Skin epidermis (tissue), 12 donors: ENCODE measurements at regions not wholly inside any gene's neighbourhood (a gene's known extent, or its start where the extent isn't known, plus 50 kb on each side); places are given as distances from the start of the nearest gene placed in this dataset.

Source experiments
- H3K27ac ChIP-seq, 21 experiments: fragments of 200-600 bp; sonication (generic) in 11 of 21; one replicate each; pipeline ENCODE4 v1.5.0; 2020; ENCODE audit warnings: mild to moderate bottlenecking in 3 of 21, inconsistent platforms in 2 of 21, moderate library complexity in 2 of 21
- H3K4me3 ChIP-seq, 7 experiments: fragments of 200-600 bp; sonication (generic) in 2 of 7; one replicate each; pipeline ENCODE4 v1.5.0; 2020; ENCODE audit warnings: inconsistent platforms in 2 of 7, mild to moderate bottlenecking in 2 of 7, moderate library complexity in 1 of 7

DNA sequence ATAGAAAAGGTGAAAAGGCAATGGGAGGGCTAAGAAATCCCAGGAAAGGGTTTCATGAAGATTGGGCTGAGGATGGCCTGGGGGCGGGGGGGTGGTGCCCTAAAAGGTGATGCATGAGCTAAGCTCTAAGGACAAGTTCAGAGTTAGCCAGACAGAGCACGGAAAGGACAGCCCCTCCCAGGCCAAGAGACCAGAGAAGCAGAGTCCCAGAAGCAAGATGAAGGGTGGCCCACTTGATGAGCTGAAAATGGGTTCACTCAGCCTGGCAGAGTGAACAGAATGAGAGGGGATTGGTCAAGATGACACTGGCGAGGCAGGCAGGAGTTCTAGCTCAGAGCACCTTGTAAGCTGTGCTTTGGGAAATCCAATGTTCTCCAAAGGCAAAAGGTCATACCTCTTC, 89.4 kb upstream of the GPR26 start:
- H3K27ac ChIP-seq = no peak overlapping the region
- no peak overlapping the region for H3K4me3 ChIP-seq

DNA sequence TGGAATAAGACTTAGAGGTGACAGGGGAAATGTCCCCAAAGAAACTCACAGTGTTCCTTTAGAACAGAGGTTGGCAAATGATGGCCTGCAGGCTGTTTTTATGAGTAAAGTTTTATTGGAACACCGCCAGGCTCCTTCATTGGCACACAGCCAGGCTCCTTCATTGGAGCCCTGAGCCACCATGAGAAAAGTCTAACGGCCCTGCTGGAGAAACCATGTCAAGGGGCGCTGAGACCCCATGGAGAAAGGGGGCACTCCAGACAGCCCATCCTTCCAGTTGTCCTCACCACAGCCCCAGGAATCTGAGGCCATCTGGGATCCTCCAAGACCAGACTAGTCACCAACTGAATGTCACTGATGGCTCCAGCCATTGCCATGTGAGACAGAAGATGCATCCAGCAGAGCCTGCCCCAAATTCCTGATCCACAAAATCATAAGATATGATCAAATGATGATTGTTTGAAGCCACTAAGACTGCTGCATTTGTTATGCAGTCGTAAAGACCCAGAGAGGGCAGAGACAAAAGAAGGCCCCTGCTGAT, 88.2 kb upstream of the GPR26 start:
- Histone ChIP-seq H3K27ac (no peak overlapping the region), H3K4me3 (no peak overlapping the region)

DNA sequence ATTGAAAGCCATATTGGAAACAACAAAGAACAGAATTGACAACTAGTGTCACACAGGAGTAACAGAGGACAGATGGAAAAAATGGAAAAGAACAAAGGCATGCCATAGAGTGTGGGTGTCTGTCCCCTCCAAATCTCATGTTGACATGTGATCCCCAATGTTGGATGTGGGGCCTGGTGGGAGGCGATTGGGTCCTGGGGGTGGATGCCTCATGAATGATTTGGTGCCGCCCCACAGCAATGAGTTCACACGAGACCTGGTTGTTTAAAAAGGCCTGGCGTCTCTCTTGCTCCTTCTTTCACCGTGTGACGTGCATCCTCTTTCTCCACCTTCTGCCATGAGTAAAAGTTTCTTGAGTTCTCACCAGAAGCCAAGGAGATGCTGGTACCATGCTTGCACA, 87.4 kb upstream of the GPR26 start:
- Histone ChIP-seq H3K4me3 (no peak overlapping the region), H3K27ac (no peak overlapping the region)

DNA sequence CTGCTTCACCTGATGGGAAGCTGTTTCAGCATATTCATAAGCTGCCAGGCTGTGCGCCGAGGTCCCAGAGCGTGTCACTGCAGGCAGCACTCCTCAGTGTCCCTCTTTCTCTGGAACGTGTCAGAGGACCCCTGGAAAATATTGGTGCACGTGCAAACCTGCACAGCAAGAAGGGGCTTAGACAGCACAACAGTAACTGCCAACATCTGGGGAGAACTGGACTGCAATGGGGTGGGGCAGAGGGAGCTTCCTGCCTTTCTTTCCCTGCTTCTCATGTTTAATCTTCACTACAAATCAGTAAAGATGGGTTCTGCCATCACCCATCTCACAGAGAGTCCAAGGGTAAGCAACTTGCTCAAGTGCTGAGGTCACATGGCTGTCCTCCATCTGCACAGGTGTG, 86.5 kb upstream of the GPR26 start:
- no peak overlapping the region for H3K27ac ChIP-seq
- H3K4me3 ChIP-seq = no peak overlapping the region

DNA sequence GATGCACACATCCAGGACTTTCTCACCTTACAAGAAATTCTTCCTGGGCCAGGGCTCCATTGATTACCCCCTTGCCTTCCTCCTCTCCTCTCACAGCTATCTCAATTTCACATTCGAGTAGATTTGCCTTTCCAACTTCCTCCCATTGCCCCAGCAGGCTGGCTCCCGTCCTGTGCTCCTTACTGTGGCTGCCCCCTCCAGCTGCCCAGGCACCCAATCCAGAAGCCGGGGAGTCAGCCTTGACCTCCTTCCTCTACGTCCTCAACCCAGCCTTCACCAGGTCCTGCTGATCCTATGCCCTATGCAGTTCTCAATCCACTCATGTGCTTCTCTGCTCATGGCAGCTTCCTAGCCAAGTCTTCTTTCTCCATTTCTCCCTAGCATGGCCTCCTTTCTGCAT, 85.7 kb upstream of the GPR26 start:
- H3K27ac ChIP-seq = no peak overlapping the region
- H3K4me3 ChIP-seq = no peak overlapping the region

DNA sequence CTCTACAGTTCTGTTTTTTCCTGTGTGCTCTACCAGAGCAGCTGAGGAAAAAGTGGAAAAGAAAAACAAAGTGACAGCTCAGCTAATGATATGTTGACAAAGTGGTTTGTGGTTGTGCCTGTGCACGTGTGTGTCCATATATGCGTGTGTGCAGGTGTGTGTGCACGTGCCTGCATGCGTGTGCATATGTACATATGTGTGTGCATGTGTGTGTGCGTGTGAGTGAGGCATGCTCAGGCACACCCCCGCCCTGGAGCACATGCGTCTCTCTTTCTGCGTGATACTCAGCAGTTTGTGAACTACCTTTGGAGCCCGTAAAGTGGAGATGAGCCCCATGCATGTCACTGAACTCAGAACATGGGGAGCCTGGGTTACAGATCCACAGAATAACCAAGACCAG, 84.5 kb upstream of the GPR26 start:
- no peak overlapping the region for H3K4me3 ChIP-seq

DNA sequence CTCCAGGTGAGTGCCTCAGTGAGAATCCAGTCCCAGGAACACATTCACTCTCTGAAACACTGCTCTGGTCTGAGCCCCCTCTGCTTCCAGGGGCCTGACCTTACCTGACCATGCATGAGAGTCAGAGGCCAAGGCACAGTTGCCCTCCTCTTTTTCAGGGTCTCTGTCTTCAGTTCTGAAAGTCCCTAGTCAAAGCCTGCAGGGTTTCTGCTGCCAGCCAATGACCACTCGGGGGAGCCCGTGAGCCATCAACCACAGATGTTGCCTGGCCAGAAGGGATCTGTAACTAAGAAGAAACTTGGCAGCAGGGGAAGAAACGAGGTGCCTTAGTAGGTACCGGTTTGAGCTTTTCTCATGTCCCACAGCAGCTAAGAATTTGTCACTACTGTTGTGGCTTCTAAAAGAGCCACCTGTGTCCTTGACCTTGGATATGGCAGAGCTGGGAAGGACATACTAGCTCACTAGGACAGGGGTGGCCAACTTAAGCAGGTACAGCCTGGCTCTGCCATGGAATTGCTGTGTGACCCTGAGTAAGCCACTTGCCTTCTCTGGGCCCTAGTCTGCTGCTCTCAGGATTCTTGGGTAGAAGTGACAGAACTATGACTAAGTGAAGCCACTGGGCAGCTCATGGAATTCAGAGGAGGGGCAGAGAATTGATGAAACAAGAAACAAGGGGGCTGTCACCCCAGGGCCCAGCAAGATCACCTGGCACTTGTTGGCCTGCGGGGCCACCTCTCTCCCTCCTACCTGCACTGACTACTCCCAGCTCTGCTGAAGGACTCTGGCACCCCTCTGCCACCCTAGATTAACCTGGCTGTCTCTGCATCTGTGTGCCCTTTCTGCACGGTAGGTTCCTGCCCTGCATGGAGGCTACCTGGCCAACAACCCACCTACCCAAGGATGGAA, 83.8 kb upstream of the GPR26 start:
- H3K27ac ChIP-seq = no peak overlapping the region
- no peak overlapping the region for H3K4me3 ChIP-seq

More for the DNA sequence above, 84.5 kb upstream of the GPR26 start:
- no peak overlapping the region for H3K27ac ChIP-seq

DNA sequence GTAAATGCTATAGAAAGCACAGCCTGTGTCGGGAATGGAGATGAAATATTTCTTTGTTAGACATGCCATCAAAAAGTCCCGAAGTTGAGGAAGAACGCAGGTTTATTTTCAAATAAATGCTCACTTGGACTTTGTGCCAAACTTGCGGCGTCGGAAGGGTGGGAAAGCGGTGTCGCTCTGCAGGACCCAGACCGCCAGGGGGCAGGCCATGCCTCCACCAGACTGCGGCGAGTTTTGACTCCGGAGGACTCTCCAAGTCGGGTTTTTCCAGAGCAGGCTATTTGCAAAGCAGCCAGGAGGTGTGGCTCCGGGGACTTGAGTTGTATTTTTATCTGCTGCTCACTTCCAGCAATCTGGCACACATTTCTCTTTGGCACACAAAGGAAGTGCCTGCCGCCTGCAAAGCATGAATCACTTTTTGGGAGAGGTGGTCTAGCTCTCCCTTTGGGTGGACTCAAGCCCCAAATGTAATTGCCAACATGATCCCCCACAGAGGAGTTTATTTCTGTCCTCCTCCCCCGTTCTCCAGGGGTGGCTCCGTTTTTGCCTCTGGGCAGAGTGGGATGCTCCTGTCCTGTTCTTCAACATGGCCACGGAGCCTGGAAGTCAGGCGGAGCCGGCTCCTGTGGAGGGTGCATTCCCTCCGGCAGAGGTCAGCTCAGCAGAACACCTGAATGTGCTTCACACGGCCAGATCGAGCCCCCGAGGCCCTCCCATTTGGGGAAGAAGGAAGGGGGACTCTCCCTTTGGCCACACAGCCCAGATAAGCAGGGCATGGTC, 82.3 kb upstream of the GPR26 start:
- Histone ChIP-seq H3K4me3 (no peak overlapping the region), H3K27ac (no peak overlapping the region)

DNA sequence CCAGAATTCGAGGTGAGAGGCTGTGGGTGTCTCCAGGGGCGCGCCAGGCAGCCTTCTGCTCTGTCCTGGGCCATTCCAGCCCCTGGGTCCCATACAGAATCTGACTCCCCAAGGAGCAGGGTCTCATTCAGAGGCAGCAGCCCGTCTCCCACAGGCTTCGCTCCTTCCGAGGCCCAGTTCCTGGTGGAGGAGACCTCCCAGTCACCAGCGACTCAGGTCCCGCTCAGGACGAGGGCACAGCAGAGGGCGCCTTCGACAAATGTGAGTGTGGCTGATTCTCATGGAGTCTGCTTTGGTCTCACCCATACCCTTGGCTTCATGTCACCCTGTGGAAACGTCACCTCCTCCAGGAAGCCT, 81.8 kb upstream of the GPR26 start:
- no peak overlapping the region for H3K4me3 ChIP-seq

DNA sequence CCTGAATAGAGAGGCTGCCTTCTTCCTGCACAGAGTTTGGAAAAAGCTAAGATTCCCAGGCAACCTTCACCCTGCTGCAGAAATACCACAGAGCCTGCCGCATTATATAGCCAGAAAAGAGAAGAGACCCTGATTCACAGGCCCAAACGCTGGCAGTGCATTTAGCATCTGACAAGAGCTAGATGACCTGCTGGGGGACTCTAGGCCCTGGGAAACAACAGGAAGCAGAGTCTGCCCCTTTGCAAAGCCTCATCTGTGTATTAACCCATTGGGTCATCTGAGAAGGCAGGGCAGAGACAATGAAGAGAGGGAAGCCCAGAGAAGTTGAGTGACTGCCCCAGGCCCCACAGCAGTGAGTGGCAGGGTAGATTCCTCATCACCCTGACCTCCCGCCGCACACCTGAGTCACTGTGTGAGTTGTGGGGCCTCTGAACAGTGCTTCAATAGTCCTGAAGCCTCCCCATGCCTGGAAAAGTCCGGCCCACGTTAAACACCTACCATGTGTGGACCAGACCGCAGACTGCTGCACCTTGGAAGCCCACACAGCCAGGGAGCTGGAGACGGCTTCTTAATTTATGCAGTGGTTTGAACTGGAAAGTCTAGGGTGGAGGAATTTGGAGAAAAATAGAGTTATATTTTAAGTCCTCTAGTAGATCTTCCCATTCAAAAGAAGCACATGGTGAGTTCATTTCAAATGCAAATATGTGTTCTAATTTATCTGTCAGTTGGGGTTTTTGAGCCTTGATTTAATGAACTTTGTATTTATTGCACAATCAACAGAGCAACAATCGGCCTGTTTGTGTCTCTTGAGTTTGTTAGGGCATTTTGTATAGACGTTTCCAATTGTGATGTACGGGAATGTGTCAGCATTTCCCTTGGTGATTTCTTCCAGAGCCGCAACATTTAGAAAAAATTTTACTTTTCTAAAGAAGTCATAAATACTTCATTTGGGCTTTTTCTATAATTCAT, 80.4 kb upstream of the GPR26 start:
- Histone ChIP-seq H3K27ac (no peak overlapping the region), H3K4me3 (no peak overlapping the region)

More for the DNA sequence above, 81.8 kb upstream of the GPR26 start:
- H3K27ac ChIP-seq = no peak overlapping the region

DNA sequence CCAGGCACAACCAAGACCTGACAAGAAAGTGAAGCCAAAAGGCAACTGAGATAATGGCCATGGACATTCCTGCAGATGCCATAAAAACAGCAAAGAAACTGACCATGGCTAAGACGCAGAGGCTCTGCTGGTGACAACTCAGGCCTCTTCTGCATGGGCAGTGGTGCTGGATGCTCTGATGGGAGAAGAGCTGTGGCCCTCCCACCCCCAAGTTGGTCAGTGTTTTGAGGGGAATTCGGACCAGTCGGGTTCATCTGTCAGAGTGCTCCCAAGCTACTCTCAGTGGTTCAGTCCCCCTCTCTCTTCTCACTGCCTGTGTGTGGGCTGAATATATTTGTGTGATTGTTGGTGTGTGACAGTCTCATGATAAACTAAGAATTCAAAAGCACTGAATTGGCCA, 79.0 kb upstream of the GPR26 start:
- H3K4me3 ChIP-seq = no peak overlapping the region

DNA sequence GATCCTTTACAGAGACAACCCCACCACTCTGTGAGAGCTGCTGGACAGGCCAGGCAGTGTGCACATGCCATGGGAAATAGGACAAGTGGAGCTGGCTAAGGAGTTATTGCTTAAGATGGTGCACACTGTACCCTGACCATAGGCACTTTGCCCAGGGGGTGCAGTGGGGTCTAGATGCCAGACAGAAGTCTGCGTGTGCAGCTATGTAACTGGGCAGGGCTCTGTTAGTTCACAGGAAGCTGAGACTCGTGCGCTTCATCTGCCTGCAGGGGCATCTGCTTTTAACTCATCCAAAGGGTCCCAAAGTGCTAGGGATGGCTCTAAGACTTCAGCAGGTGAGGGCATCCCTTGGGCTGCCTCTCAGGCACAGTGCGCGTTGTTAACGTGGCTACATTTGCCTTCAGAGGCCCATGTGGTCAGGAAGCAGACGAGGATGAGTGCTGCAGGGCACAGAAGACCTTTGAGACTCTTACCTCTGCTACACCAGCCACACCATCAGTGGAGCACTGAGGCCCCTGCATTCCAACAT, 77.7 kb upstream of the GPR26 start:
- H3K27ac ChIP-seq = no peak overlapping the region
- H3K4me3 ChIP-seq = no peak overlapping the region

More for the DNA sequence above, 79.0 kb upstream of the GPR26 start:
- no peak overlapping the region for H3K27ac ChIP-seq

DNA sequence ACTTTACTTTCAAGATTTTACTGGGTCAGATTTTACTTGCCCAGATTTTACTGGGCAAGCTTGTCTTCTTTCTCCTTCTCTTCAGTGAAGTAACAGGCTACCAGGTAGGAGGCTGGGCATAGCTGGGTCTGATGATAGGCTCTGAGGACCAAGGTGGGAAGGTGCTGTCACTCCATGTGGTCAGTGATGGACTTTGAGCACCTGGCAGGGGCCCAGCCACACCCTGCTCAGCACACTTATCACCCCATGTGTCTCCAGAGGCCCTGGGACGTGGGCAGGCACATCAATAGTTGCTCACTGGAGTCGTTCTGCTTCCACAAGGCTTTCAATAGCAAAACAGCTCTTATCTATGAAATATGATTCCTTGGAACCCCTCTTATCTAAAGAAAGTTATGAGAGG, 70.5 kb upstream of the GPR26 start:
- no peak overlapping the region for H3K4me3 ChIP-seq
- no peak overlapping the region for H3K27ac ChIP-seq

DNA sequence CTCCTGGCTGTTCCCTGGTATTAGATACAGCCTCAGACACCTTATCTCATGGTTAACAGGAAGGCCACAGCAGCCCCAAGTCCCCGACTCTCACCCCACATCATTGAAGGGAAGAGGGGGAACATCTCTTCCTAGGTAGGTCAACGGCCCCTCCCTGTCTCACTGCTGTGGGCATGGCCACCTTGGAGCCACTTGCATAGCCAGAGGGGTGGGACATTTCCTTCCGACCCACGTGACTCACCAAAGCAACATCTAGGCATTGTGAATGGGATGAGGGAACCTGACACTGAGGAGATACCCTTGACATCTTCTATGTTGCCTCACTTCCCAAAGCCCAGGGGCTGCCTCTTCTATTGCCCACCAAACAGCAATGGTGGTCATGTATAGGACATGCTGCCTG, 68.5 kb upstream of the GPR26 start:
- no peak overlapping the region for H3K4me3 ChIP-seq
- H3K27ac ChIP-seq = no peak overlapping the region

DNA sequence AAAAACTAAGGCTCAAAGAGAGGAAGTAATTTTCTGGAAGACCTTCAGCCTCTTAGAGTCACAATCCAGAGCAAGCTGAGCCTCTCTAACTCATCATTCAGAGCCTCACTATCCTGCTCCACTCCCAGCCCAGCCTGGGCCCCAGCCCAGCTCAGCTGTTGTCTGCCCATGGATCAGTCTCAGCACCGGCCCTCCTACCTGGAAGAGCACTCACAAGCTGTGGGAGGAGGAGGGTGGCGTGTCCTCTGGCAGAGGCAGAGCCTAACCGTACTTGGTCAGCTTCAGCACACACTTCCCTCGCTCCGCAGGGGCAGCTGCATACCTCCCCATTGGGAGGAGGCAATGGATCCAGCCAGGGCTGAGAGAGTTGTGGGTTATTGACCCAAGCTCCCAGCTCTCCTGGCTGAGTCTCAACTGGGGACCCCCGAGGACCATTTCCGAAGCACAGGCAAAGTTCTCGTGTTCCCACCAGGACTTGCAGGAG, 66.7 kb upstream of the GPR26 start:
- no peak overlapping the region for H3K27ac ChIP-seq
- H3K4me3 ChIP-seq = no peak overlapping the region

DNA sequence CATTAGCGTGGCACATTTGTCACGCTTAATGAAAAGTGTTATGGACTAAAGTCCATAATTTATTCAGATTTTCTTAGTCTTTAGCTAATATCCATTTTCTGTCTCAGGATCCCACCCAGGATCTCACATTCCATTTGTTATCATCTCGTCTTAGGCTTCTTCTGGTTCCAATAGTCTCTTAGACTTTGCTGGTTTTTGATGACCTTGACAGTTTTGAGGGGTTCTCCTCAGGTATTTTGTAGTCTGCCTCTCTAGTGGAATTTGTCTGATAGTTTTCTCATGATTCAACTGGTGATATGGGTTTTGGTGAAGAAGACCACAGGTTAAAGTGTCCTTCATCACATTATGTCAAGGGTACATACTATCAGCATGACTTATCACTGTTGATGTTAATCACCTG, 66.0 kb upstream of the GPR26 start:
- no peak overlapping the region for H3K27ac ChIP-seq
- no peak overlapping the region for H3K4me3 ChIP-seq

DNA sequence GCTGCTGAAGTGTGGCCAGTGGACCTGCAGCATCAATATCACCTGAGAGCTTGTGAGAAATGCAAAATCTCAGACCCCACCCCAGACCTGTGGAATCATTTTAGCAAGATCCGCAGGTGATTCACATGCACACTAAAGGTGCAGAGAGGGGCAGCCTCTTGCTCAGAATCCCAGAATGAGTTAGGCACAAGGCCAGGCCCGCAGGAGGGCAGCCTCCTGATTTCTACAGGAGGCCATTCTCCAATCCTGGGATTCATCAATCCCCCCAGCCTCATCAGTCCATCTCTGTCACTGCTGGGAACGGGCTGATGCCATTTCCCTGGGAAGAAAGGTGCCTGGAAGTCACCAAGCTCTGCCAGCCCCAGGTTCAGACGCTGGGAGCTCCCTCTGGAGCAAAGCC, 63.0 kb upstream of the GPR26 start:
- Histone ChIP-seq H3K27ac (no peak overlapping the region), H3K4me3 (no peak overlapping the region)

DNA sequence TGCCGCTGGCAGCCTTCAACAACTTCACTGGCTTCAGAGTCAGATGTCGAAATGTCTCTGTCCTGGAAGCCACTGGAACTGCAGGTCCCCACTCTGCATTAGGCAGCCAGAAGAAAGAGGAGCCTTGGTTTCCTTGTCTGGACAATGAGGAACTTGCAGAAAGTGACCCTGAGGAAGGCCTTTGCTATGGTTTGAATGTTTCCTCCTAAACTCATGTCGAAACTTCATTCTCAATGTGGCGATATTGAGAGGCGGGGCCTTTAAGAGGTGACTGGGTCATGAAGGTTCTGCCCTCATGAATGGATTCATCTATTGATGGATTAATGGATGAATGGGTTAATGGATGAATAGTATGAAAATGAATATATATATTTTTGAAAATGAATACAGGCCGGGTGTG, 61.6 kb upstream of the GPR26 start:
- no peak overlapping the region for H3K4me3 ChIP-seq
- no peak overlapping the region for H3K27ac ChIP-seq

DNA sequence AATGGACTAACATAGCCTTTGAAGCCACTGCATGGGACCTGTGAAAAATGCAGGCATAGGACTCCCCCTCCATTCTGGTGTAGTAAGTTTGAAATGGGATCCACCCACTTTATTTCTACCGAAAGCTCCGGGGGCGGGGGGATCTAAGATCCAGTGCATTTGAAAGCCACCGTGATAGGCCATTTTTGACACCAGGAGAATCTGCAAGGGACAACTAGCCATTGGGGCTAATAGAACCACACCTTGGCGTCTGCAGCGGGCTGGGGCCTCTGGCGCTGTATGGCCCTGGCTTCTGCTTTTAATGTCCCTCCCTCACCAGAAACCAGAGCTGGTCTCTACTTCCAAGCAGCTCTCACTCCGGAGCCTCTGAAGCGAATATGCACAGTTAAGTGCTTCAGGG, 60.1 kb upstream of the GPR26 start:
- Histone ChIP-seq H3K4me3 (no peak overlapping the region), H3K27ac (no peak overlapping the region)
